ENCODE measurements at regions not wholly inside any gene's neighbourhood (a gene's known extent, or its start where the extent isn't known, plus 50 kb on each side); places are given as distances from the start of the nearest gene placed in this dataset.

GRCh38 chr13:29994911-29995595 is 144.6 kb upstream of the UBL3 start:
- DNase-seq: no peak

DNA sequence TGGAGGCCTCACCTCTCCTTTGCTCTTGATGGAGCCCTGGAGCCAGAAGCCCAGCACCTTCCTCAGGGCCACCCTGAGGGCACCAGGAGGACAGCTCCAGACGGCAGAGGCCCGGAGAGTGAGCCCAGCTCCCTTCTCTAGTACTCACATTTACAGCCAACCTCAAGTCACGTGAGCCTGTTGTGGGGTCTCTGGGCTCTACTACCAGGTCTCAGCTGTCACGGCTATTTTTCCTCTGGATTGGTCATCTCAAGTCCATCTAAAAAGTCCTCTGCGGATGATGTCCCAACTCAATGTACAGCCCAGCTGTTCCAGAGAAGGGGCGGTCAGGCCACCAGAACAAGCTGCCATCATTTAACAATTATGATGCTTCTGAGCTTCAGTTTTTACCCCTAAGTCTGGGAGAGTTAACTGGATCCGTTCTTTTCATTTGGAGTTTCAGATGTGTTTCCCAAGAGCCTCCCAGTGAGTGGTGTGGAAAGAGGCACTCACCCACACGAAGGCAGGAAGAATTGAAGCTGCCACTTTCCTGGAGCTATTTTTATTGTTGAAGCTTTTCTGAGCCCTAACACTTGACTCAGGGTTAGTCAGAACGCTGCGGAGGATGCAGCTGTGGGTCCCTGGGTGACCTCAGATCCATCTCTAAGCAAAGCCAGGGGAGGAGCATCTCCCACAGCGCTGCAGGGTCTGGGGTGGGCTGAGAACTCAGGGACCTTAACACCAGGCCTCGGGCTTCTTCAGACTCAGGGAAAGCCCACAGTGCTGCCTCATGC is 143.5 kb upstream of the UBL3 start:
- no peak for DNase-seq

DNA sequence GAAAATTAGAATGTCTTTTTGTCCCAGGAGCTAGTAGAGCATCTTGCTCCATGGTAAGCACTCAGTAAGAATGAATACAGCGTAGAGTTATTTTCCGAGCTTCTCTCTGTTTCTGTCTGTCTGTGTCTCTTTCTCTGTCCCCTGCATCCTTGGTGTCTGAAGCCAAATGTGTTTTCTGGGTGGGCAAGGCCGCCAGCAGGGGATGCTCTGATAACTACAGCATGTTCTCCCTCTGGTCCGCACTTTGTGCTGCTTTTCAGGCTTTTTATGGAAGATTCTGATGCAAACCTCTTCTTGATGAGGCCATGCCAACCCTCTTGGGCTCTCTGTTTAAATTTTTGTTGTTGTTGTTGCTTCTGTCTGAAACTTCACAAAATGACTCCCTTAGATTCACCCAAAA is 142.8 kb upstream of the UBL3 start:
- no peak for DNase-seq

GRCh38 chr13:29991343-29991742 is 140.9 kb upstream of the UBL3 start:
- no peak for DNase-seq

- DNase-seq: no peak
These were observed 136.9 kb upstream of the UBL3 start for GRCh38 chr13:29987340-29987739.

DNA sequence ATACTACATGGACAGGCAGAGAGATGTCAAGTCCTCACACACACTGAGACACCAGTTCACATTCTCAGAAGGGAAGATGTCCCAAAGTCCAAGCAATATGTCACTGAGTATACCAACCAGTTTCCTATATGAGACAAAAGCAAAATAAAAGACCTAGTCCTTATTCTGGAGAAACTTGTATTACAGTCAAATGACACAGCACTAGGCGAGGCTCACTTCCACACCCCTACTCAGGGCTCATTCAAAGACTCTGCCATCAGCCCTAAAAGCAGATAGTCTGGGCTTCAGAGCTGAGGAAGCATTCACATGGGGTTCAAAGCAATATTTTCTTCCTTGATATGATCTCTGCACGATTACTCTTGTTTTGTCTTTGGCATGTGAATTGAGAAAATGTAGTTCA is 129.9 kb upstream of the UBL3 start:
- no peak for DNase-seq

DNA sequence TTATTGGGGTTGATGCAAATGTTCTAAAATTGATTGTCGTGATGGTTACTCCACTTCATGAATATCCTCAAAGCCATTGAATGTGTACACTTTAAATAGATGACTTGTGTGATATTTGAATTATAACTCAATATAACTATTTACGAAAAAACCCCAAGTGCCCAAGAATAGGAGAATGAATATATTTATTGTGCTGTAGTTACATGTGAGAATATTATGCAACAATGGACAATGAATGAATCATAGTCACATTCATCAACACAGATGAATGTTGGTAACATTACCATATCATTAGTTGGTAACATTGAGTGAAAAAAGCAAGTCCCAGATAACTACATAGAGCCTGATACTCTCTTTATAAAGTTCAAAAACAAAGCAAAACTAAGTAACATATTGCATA is 127.8 kb upstream of the UBL3 start:
- DNase-seq: no peak

GRCh38 chr13:29977476-29978120 is 127.2 kb upstream of the UBL3 start:
- DNase-seq: no peak

DNA sequence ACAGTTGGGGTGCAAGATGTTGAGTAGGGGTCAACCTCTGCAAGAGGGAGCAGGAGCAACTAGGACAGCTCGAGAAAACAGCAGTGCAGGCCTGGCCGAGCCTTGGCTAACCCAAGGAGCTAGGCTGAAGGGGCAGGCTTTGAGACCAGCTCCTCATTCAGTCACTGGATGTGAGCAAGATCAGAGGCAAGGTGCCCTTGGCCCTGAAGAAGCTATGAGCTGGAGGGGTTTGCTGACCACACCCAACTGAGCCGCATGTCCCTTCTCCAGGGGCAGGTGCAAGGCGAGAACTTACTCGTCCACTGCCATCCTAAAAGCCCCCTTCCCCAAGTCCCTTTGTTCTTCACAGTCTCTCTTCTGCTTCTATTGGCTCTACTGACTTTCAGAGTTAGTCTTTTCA is 126.1 kb upstream of the UBL3 start:
- no peak for DNase-seq

DNA sequence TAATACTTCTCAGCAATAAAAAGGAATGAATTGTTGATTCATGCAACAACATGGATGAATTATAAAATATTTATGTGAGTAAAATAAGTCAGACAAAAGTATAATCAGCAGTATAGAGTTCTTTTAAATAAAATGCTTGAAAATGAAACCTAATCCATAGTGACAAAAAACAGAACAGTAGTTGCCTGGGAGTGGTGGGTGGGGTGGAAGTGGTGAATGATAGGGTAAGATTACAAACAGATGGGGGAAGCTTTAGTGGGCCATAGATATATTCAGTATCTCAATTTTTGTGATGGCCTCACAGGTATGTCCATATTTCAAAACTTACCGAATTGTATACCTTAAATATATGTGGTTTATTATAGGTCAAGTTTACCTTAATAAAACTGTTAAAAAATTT is 124.9 kb upstream of the UBL3 start:
- no peak for DNase-seq

GRCh38 chr13:29969286-29969685 is 118.9 kb upstream of the UBL3 start:
- no peak for DNase-seq

DNA sequence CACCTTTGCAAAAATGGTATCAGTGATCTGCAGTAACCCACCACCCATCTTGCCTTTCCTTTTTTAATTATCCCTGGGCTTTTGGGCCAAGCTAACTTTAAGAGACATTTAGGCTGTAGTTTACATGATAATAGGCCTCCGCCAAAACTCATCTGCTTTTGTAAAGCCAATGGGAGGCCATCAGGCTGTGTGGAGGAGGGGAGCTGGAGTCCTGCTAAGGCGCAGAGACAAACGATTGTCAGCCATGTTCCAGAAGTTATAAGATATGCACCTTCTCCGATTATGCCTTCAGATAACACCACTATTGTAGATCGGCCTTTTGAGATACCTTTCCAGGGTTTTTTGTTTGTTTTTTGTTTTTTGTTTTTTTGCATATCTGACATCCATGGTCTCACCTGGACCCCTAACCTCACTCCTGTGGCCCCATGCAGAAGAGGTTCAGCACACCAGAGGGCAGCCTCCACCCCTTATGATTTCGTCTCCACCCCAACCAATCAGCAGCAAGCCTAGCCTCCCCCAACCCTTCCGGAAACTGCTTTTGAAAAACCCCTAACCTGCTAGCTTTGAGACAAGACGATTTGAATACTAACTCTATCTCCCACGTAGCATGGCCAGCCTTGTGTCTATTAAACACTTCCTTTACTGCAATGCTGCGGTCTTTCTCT is 113.9 kb upstream of the UBL3 start:
- no peak for DNase-seq

DNA sequence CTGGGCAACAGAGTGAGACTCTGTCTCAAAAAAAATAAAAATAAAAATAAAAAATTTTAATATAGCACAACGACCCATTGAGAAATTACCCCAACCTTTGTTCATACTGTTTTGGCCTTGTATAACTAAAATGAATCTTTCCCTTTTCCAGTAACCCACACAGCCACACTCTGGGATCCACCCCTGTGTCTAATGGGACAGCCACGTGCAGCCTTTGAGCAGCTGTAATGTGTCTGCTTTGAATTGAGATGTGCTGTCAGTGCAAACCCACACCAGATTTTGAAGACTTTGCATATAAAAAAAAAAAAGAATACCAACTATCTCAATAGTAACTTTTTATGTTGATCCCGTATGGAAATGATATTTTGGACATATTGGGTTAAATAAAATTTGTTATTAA is 112.7 kb upstream of the UBL3 start:
- no peak for DNase-seq

DNA sequence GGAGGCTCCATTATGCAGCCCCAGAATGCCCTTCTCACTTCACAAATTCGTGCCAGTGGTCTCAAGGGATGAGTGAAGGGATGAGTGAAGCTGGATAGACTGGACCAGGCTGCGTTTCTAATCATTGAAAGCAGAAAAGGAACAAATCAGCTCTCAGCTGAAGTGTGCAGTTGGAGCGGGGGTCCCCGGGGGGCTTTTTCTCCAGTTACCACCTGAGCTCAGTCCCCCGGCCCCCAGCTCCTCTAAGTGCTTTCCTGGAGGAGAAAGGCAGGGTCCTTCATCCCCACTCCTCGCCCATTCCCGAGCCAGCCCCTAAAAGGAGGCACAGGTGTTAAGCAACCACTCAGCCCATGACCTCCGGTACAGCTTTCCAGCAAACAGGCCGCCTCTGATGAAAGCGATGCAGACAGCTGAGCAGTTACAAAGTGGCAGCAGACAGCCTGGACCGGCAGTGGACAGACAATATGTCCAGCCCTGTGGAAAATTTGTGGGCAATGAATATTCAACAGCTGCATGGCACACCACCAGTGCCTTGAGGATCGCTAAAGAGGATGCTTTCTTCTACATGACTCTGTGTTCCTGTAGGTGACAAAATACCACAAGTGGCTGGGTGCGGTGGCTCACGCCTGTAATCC is 110.7 kb upstream of the UBL3 start:
- no peak for DNase-seq

GRCh38 chr13:29959603-29960002 is 109.2 kb upstream of the UBL3 start:
- DNase-seq: no peak

DNA sequence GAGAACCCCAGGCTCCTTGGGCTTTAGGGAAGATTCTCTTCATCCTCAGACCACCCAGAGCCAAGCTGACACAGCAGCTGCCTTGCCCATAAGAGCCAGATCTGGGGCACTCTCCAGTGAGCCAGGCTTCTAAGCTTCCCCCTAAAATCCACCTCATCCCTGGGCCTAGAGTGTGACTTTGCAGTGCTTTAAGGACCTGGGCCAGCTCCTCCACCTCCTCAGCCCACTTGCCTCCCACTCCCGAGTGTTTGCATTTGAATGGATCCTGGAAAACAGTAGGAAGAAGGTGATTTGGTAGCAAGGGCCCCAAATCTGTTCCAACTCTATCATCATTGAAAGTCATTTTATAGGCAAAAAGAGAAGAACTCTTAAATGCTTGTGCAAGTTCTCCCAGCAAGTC is 108.7 kb upstream of the UBL3 start:
- DNase-seq: no peak

- no peak for DNase-seq
These were observed 108.1 kb upstream of the UBL3 start for GRCh38 chr13:29958476-29958875.

GRCh38 chr13:29957320-29957719 is 106.9 kb upstream of the UBL3 start:
- DNase-seq: no peak

DNA sequence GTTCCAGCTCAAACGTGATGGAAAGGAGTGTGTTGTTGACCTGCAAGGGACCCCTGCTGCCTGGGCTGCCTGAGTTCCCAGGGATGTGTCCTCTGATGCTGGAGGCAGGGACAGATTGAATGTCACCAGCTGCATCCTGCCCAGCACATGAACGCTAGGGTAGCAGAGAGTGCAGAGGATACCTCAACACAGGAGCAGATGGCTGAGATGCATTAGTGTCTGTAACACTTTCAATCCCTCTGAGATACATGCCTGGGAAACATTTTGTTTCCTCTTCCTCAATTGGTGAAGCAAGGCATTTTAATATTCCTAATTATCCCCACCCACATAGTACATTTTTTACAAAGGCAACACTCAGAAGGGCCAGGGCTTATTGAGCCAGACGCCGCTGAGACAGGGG is 106.4 kb upstream of the UBL3 start:
- no peak for DNase-seq

GRCh38 chr13:29955137-29955650 is 104.8 kb upstream of the UBL3 start:
- no peak for DNase-seq

- DNase-seq: peak; percentile 28
These were observed 103.9 kb upstream of the UBL3 start for GRCh38 chr13:29954082-29955028.

GRCh38 chr13:29953542-29953941 is 103.1 kb upstream of the UBL3 start:
- no peak for DNase-seq
